ENCODE measurements at regions not wholly inside any gene's neighbourhood (a gene's known extent, or its start where the extent isn't known, plus 50 kb on each side); places are given as distances from the start of the nearest gene placed in this dataset.

GRCh38 chr2:53485021-53485728 is 282.4 kb upstream of the CHAC2 start:
- no peak for DNase-seq

GRCh38 chr2:53484531-53484930 is 283.1 kb upstream of the CHAC2 start:
- DNase-seq = no peak

- DNase-seq = no peak
Measured at GRCh38 chr2:53477517-53477916, 290.1 kb upstream of the CHAC2 start.

GRCh38 chr2:53476834-53477233 is 290.8 kb upstream of the CHAC2 start:
- no peak for DNase-seq

- DNase-seq = no peak
Measured at GRCh38 chr2:53475766-53476165, 291.8 kb upstream of the CHAC2 start.

GRCh38 chr2:53475321-53475720 is 292.3 kb upstream of the CHAC2 start:
- no peak for DNase-seq

- DNase-seq = no peak
Measured at GRCh38 chr2:53474914-53475313, 292.7 kb upstream of the CHAC2 start.

GRCh38 chr2:53473775-53474311 is 293.8 kb upstream of the CHAC2 start:
- no peak for DNase-seq

- DNase-seq = no peak
Measured at GRCh38 chr2:53473236-53473635, 294.4 kb upstream of the CHAC2 start.

- no peak for DNase-seq
Measured at GRCh38 chr2:53467467-53468180, 300.0 kb upstream of the CHAC2 start.

- no peak for DNase-seq
Measured at GRCh38 chr2:53463806-53464726, 303.5 kb upstream of the CHAC2 start.

GRCh38 chr2:53460937-53461336 is 306.7 kb upstream of the CHAC2 start:
- no peak for DNase-seq

GRCh38 chr2:53460347-53460746 is 307.3 kb upstream of the CHAC2 start:
- no peak for DNase-seq

- DNase-seq = no peak
Measured at GRCh38 chr2:53455094-53455493, 312.5 kb upstream of the CHAC2 start.

- no peak for DNase-seq
Measured at GRCh38 chr2:53452957-53453748, 314.5 kb upstream of the CHAC2 start.

GRCh38 chr2:53452400-53452799 is 315.2 kb upstream of the CHAC2 start:
- DNase-seq = no peak

- no peak for DNase-seq
Measured at GRCh38 chr2:53450923-53451322, 316.7 kb upstream of the CHAC2 start.

- no peak for DNase-seq
Measured at GRCh38 chr2:53448591-53448990, 319.0 kb upstream of the CHAC2 start.

GRCh38 chr2:53448086-53448485 is 319.5 kb upstream of the CHAC2 start:
- DNase-seq = no peak

- no peak for DNase-seq
Measured at GRCh38 chr2:53445383-53446070, 322.1 kb upstream of the CHAC2 start.

GRCh38 chr2:53442783-53443182 is 324.8 kb upstream of the CHAC2 start:
- no peak for DNase-seq

GRCh38 chr2:53442093-53442492 is 325.5 kb upstream of the CHAC2 start:
- DNase-seq = no peak

All from bone marrow (tissue), 2 donors.